Smooth muscle cell (in vitro differentiated cells): ENCODE measurements at regions not wholly inside any gene's neighbourhood (a gene's known extent, or its start where the extent isn't known, plus 50 kb on each side); places are given as distances from the start of the nearest gene placed in this dataset.

Experiments
- DNase-seq: peaks from one replicate; lab custom pipeline; 2025; ENCODE audit not compliant: unreplicated experiment; lab: John Stamatoyannopoulos, UW
- H2AFZ ChIP-seq: fragments of 200-600 bp; sonication (generic); 2 replicates; pipeline ENCODE4 v1.6.0; 2016; ENCODE audit warnings: antibody characterized with exemption, low read depth, mild to moderate bottlenecking
- H3F3A ChIP-seq: fragments of 200-600 bp; sonication (generic); 2 replicates; pipeline ENCODE4 v1.6.0; 2017; ENCODE audit warnings: antibody characterized with exemption, low read depth
- H3K27ac ChIP-seq: fragments of 200-600 bp; sonication (generic); 2 replicates; pipeline ENCODE4 v1.5.1; 2016; ENCODE audit warnings: low read depth, mild to moderate bottlenecking
- H3K27me3 ChIP-seq: fragments of 200-600 bp; sonication (generic); 2 replicates; pipeline ENCODE4 v1.6.1; 2016; ENCODE audit warnings: low read depth, mild to moderate bottlenecking
- H3K36me3 ChIP-seq: fragments of 200-600 bp; sonication (generic); 2 replicates; pipeline ENCODE4 v1.5.1; 2016; ENCODE audit warnings: low read depth
- H3K4me1 ChIP-seq: fragments of 200-600 bp; sonication (generic); 2 replicates; pipeline ENCODE4 v1.5.1; 2016; ENCODE audit warnings: low read depth
- H3K4me2 ChIP-seq: fragments of 200-600 bp; sonication (generic); 2 replicates; pipeline ENCODE4 v1.6.0; 2016; ENCODE audit warnings: mild to moderate bottlenecking
- H3K4me3 ChIP-seq: fragments of 200-600 bp; sonication (generic); 2 replicates; pipeline ENCODE4 v1.5.1; 2016; ENCODE audit warnings: mild to moderate bottlenecking
- H3K79me2 ChIP-seq: fragments of 200-600 bp; sonication (generic); 2 replicates; pipeline ENCODE4 v1.6.0; 2016; ENCODE audit warnings: low read depth, mild to moderate bottlenecking
- H3K9ac ChIP-seq: fragments of 200-600 bp; sonication (generic); 2 replicates; pipeline ENCODE4 v1.6.0; 2016; ENCODE audit warnings: low read depth
- H3K9me3 ChIP-seq: fragments of 200-600 bp; sonication (generic); replicated peaks from 2 replicates; pipeline ENCODE4 v1.5.1; 2016; ENCODE audit warnings: low read depth
- H4K20me1 ChIP-seq: fragments of 200-600 bp; sonication (generic); 2 replicates; pipeline ENCODE4 v1.6.0; 2016; ENCODE audit warnings: low read depth
- CTCF ChIP-seq: fragments of 200-600 bp; sonication (generic); IDR thresholded peaks from 2 replicates; pipeline ENCODE4 v1.5.1; 2017; ENCODE audit warnings: borderline replicate concordance, mild to moderate bottlenecking, antibody characterized with exemption; ENCODE audit not compliant: insufficient read depth, poor library complexity, severe bottlenecking
- WGBS: methylation state at CpG from one replicate; pipeline ENCODE4 v1.1.7; 2016; ENCODE audit warnings: low lambda C conversion rate; 5-methylcytosine and 5-hydroxymethylcytosine counted together

DNA sequence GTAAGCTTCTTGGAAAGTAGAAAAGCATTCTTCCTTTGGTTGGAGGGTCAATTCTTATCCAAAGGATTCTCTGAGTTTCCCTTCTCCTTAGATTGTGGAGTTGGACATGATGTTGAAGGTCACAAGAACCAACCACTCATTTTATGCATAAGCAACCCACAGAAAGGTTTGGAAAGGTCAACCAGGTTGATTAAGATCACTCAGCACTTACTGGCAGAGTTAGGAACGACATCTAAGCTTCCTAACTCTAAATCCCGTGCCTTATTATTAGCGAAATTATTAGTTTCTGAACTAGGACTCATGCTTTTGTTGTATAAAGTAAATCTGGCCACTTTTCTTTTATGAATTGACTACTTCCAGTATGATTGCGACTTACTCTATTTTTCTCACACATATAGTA is 137.0 kb upstream of the MINDY3 start:
- H3K9me3 ChIP-seq, result no peaks in the 10 kb centered on the region
- no peak for DNase-seq
- TF ChIP-seq CTCF, result no peak
- 78% methylated on average over 4 of the region's 4 CpGs for WGBS
- H3K4me2 ChIP-seq, result no peak overlapping the region
- no peaks in the 10 kb centered on the region for H3K79me2 ChIP-seq
- H3K4me1 ChIP-seq, result no peaks in the 10 kb centered on the region
- H3K27ac ChIP-seq, result no peak overlapping the region
- H3K27me3 ChIP-seq, result no peaks in the 10 kb centered on the region
- no peaks in the 10 kb centered on the region for H4K20me1 ChIP-seq
- H3K9ac ChIP-seq, result no peak overlapping the region
- H3K4me3 ChIP-seq, result no peak overlapping the region
- H3F3A ChIP-seq, result no peaks in the 10 kb centered on the region
- H2AFZ ChIP-seq, result no peak overlapping the region
- H3K36me3 ChIP-seq, result no peaks in the 10 kb centered on the region

DNA sequence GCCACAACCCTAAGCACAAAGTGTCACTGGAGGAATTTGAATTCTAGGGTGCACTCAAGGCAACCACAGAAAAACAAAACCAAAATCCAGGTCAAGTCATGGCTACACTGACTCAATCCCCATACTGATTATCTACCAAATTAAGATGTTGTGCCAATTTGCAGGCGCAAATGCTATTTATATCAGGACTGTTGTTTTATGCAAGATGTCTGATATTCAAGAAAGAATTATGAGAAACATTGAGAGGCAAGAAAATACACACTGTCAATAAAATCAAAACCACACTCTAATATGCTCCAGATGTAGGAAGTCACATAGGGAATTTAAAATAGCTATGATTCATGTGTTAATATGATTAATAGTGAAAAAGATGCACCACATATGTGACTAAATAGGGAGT is 141.3 kb upstream of the MINDY3 start:
- TF ChIP-seq CTCF, result no peak
- DNase-seq, result no peak
- Histone ChIP-seq H2AFZ (no peak overlapping the region), H3K79me2 (no peaks in the 10 kb centered on the region), H3K9ac (no peak overlapping the region), H3K4me3 (no peak overlapping the region), H3K4me2 (no peak overlapping the region), H3K36me3 (no peaks in the 10 kb centered on the region), H3F3A (no peaks in the 10 kb centered on the region), H3K4me1 (no peaks in the 10 kb centered on the region), H4K20me1 (no peaks in the 10 kb centered on the region), H3K27ac (no peak overlapping the region), H3K9me3 (peaks cover 4% of the 10 kb centered on the region), H3K27me3 (no peaks in the 10 kb centered on the region)
- 94% methylated on average over 1 of the region's 1 CpG for WGBS

GRCh38 chr10:16009785-16010184 is 149.5 kb upstream of the MINDY3 start:
- DNase-seq, result no peak
- Histone ChIP-seq H3K27ac (no peak overlapping the region), H4K20me1 (no peaks in the 10 kb centered on the region), H3K9ac (no peak overlapping the region), H3K4me2 (no peak overlapping the region), H3F3A (no peaks in the 10 kb centered on the region), H3K4me3 (no peak overlapping the region), H2AFZ (peak overlapping the region; percentile 30), H3K4me1 (no peaks in the 10 kb centered on the region), H3K79me2 (no peaks in the 10 kb centered on the region), H3K9me3 (peaks cover 4% of the 10 kb centered on the region), H3K36me3 (no peaks in the 10 kb centered on the region), H3K27me3 (no peaks in the 10 kb centered on the region)
- no peak for TF ChIP-seq CTCF
- WGBS, result 75% methylated on average over 6 of the region's 6 CpGs

DNA sequence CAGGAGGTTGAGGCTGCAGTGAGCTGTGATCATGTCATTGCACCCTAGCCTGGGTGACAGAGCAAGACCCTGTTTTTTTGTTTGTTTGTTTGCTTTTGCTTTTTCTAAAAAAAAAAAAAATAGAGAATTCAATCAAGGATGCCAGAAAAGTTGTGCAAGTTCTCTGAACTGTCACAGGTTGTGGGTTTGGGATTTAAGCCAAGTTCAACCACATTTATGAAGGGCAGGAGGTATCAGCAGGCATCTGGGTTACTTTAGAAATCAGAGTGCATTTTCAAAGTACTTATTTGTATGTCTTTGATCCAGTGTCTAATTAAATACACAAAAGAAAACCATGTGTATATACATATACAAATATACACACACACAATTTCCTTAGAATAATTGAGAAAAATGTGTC is 151.2 kb upstream of the MINDY3 start:
- no peak overlapping the region for H3K27ac ChIP-seq
- H3K4me3 ChIP-seq, result no peak overlapping the region
- H3K4me2 ChIP-seq, result no peak overlapping the region
- H3K27me3 ChIP-seq, result no peaks in the 10 kb centered on the region
- no peaks in the 10 kb centered on the region for H3K9me3 ChIP-seq
- no peaks in the 10 kb centered on the region for H4K20me1 ChIP-seq
- no peaks in the 10 kb centered on the region for H3K36me3 ChIP-seq
- H3K4me1 ChIP-seq, result no peaks in the 10 kb centered on the region
- H2AFZ ChIP-seq, result no peak overlapping the region
- no peaks in the 10 kb centered on the region for H3K79me2 ChIP-seq
- H3K9ac ChIP-seq, result no peak overlapping the region
- no peak for DNase-seq
- no peaks in the 10 kb centered on the region for H3F3A ChIP-seq
- TF ChIP-seq CTCF, result no peak
